Activated CD4-positive, alpha-beta T cell treated with anti-CD3 and anti-CD28 coated beads, Interleukin-2, amount 10 ng/mL, durations not matched to agents 7 days and 5 days (primary cell): ENCODE measurements at regions not wholly inside any gene's neighbourhood (a gene's known extent, or its start where the extent isn't known, plus 50 kb on each side); places are given as distances from the start of the nearest gene placed in this dataset.
A peak's percentile ranks its signal among the peaks of the same experiment; 100 is the strongest.
"Not testable (repeated sequence)": the region's sequence is repeated elsewhere in the genome, so short reads cannot be mapped to it uniquely, and the experiment has no call there.

ENCODE experiments used
- CTCF ChIA-PET: fragments of 350-600 bp; sonication (Branson Sonifier 250); formaldehyde crosslinking; loops from one replicate; lab custom pipeline; 2021; ENCODE audit warnings: antibody characterized with exemption; lab: Charles Lee
- POLR2A ChIA-PET: fragments of 350-600 bp; sonication (Branson Sonifier 250); formaldehyde crosslinking; loops from one replicate; lab custom pipeline; 2021; ENCODE audit warnings: antibody characterized with exemption; lab: Charles Lee
- DNase-seq: peaks from one replicate; pipeline ENCODE4 v3.0.0-alpha.2; 2020
- H3K27ac Mint-ChIP-seq: one replicate; pipeline ENCODE4 v1.8.0; 2021; ENCODE audit warnings: mild to moderate bottlenecking, moderate library complexity, mixed read lengths
- H3K27me3 Mint-ChIP-seq: one replicate; pipeline ENCODE4 v1.8.0; 2021; ENCODE audit warnings: mixed read lengths
- H3K36me3 Mint-ChIP-seq: one replicate; pipeline ENCODE4 v1.8.0; 2021; ENCODE audit warnings: low read depth, mixed read lengths
- H3K4me1 Mint-ChIP-seq: one replicate; pipeline ENCODE4 v1.8.0; 2021; ENCODE audit warnings: mixed read lengths
- H3K4me3 Mint-ChIP-seq: one replicate; pipeline ENCODE4 v1.8.0; 2021; ENCODE audit warnings: mild to moderate bottlenecking, moderate library complexity, mixed read lengths
- H3K9me3 Mint-ChIP-seq: one replicate; pipeline ENCODE4 v1.8.0; 2021; ENCODE audit warnings: mixed read lengths

- CTCF ChIA-PET, H3K27me3 Mint-ChIP-seq, DNase-seq, H3K4me1 Mint-ChIP-seq, POLR2A ChIA-PET, H3K27ac Mint-ChIP-seq, H3K4me3 Mint-ChIP-seq: not testable (repeated sequence)
- Mint-ChIP-seq H3K36me3 (peaks cover 11% of the 10 kb centered on the region), H3K9me3 (peaks cover 18% of the 10 kb centered on the region)
Observed at GRCh38 chr2:91422102-91422501, 2730.6 kb downstream of the RPIA start.

- H3K27me3 Mint-ChIP-seq, H3K9me3 Mint-ChIP-seq, CTCF ChIA-PET, POLR2A ChIA-PET, H3K4me1 Mint-ChIP-seq, H3K36me3 Mint-ChIP-seq, H3K27ac Mint-ChIP-seq, H3K4me3 Mint-ChIP-seq, DNase-seq: not testable (repeated sequence)
Observed at GRCh38 chr2:91427148-91427547, 2735.7 kb downstream of the RPIA start.

GRCh38 chr2:91441932-91442245 lies 2750.4 kb downstream of the RPIA start:
- not testable (repeated sequence) for H3K4me1 Mint-ChIP-seq

GRCh38 chr2:91442246-91442905 lies 2750.9 kb downstream of the RPIA start:
- no peak overlapping the region for H3K27ac Mint-ChIP-seq
- ChIA-PET POLR2A (no interaction called here), CTCF (no interaction called here)
- no peak overlapping the region for H3K4me3 Mint-ChIP-seq
- peaks cover 5% of the 10 kb centered on the region for H3K9me3 Mint-ChIP-seq
- peaks cover 14% of the 10 kb centered on the region for H3K27me3 Mint-ChIP-seq
- no peak for DNase-seq
- no peaks in the 10 kb centered on the region for H3K4me1 Mint-ChIP-seq
- H3K36me3 Mint-ChIP-seq: peaks cover 3% of the 10 kb centered on the region

More at GRCh38 chr2:91441932-91442245, 2750.4 kb downstream of the RPIA start:
- CTCF ChIA-PET, DNase-seq, H3K36me3 Mint-ChIP-seq, POLR2A ChIA-PET, H3K9me3 Mint-ChIP-seq, H3K4me3 Mint-ChIP-seq, H3K27ac Mint-ChIP-seq: not testable (repeated sequence)
- H3K27me3 Mint-ChIP-seq: peaks cover 14% of the 10 kb centered on the region

GRCh38 chr2:91442906-91443729 lies 2751.6 kb downstream of the RPIA start:
- H3K4me1 Mint-ChIP-seq, H3K27ac Mint-ChIP-seq, POLR2A ChIA-PET, H3K36me3 Mint-ChIP-seq, DNase-seq, CTCF ChIA-PET, H3K4me3 Mint-ChIP-seq, H3K9me3 Mint-ChIP-seq: not testable (repeated sequence)
- peaks cover 14% of the 10 kb centered on the region for H3K27me3 Mint-ChIP-seq

- CTCF ChIA-PET, H3K4me1 Mint-ChIP-seq, H3K9me3 Mint-ChIP-seq, H3K36me3 Mint-ChIP-seq, H3K27ac Mint-ChIP-seq, POLR2A ChIA-PET, DNase-seq: not testable (repeated sequence)
- Mint-ChIP-seq H3K4me3 (peak overlapping the region; percentile 36), H3K27me3 (peaks cover 14% of the 10 kb centered on the region)
Observed at GRCh38 chr2:91443730-91444115, 2752.2 kb downstream of the RPIA start.

- H3K27ac Mint-ChIP-seq, DNase-seq, H3K4me3 Mint-ChIP-seq, CTCF ChIA-PET, H3K36me3 Mint-ChIP-seq, H3K9me3 Mint-ChIP-seq, H3K4me1 Mint-ChIP-seq, POLR2A ChIA-PET: not testable (repeated sequence)
- H3K27me3 Mint-ChIP-seq: peaks cover 12% of the 10 kb centered on the region
Observed at GRCh38 chr2:91445705-91446104, 2754.2 kb downstream of the RPIA start.

- DNase-seq, H3K9me3 Mint-ChIP-seq, H3K36me3 Mint-ChIP-seq, CTCF ChIA-PET, H3K27ac Mint-ChIP-seq, POLR2A ChIA-PET, H3K4me3 Mint-ChIP-seq, H3K4me1 Mint-ChIP-seq: not testable (repeated sequence)
- peaks cover 12% of the 10 kb centered on the region for H3K27me3 Mint-ChIP-seq
Observed at GRCh38 chr2:91446489-91446888, 2755.0 kb downstream of the RPIA start.

- CTCF ChIA-PET, H3K9me3 Mint-ChIP-seq, H3K27ac Mint-ChIP-seq, DNase-seq, H3K36me3 Mint-ChIP-seq, POLR2A ChIA-PET, H3K4me1 Mint-ChIP-seq, H3K4me3 Mint-ChIP-seq: not testable (repeated sequence)
- H3K27me3 Mint-ChIP-seq: peaks cover 10% of the 10 kb centered on the region
Observed at GRCh38 chr2:91446915-91447314, 2755.4 kb downstream of the RPIA start.

GRCh38 chr2:91447508-91447907 lies 2756.0 kb downstream of the RPIA start:
- POLR2A ChIA-PET, H3K27ac Mint-ChIP-seq, DNase-seq, H3K9me3 Mint-ChIP-seq, H3K4me1 Mint-ChIP-seq, CTCF ChIA-PET, H3K27me3 Mint-ChIP-seq, H3K4me3 Mint-ChIP-seq, H3K36me3 Mint-ChIP-seq: not testable (repeated sequence)

- H3K9me3 Mint-ChIP-seq, H3K4me1 Mint-ChIP-seq, POLR2A ChIA-PET, H3K36me3 Mint-ChIP-seq, CTCF ChIA-PET, H3K27me3 Mint-ChIP-seq, DNase-seq, H3K27ac Mint-ChIP-seq, H3K4me3 Mint-ChIP-seq: not testable (repeated sequence)
Observed at GRCh38 chr2:91462292-91462691, 2770.8 kb downstream of the RPIA start.

- POLR2A ChIA-PET: not testable (repeated sequence)
Observed at GRCh38 chr2:91463007-91463406, 2771.5 kb downstream of the RPIA start.

GRCh38 chr2:91466780-91467363 lies 2775.4 kb downstream of the RPIA start:
- POLR2A ChIA-PET, H3K9me3 Mint-ChIP-seq, H3K4me3 Mint-ChIP-seq, H3K27me3 Mint-ChIP-seq, H3K36me3 Mint-ChIP-seq, H3K4me1 Mint-ChIP-seq, CTCF ChIA-PET, DNase-seq, H3K27ac Mint-ChIP-seq: not testable (repeated sequence)

More at GRCh38 chr2:91463007-91463406, 2771.5 kb downstream of the RPIA start:
- H3K27ac Mint-ChIP-seq, H3K9me3 Mint-ChIP-seq, H3K36me3 Mint-ChIP-seq, CTCF ChIA-PET, H3K4me1 Mint-ChIP-seq, H3K4me3 Mint-ChIP-seq, DNase-seq, H3K27me3 Mint-ChIP-seq: not testable (repeated sequence)
